DMS 273 (cell line): ENCODE measurements at regions not wholly inside any gene's neighbourhood (a gene's known extent, or its start where the extent isn't known, plus 50 kb on each side); places are given as distances from the start of the nearest gene placed in this dataset.
A peak's percentile ranks its signal among the peaks of the same experiment; 100 is the strongest.

ENCODE experiments used
- DNase-seq: peaks from one replicate; lab custom pipeline; 2025; ENCODE audit not compliant: unreplicated experiment; lab: John Stamatoyannopoulos, UW

DNA sequence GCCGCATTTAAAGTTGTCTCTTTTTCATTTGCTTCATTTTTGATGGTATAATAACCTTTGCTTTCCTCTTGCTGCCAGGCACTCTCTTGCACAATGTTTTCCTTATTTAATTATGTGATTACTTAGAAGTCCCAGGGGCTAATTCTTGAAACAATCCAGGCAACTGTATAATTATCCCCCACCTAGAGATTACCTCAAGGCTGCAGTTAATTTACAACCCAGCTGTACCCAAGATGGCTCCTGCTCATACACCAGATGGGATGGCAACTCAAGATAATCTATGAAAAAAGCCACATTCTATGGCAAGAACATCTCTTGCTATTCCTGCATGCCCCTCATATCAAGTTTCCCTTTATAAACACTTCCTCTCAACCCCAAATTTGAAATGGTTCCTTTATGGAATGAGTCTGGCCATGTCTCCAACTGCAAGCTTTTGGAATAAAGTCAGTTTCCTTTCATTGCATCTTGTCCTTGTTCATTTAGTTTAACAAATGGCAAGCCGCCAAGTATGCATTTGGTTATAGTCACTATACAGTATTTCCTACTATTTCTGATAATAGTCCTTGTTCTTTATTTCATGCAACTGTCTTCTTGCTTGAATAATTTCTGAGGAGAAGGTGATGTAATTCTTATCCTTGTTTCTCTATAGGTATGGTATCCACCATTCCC, 1042.6 kb downstream of the PLA2G4A start:
- DNase-seq = peak; percentile 92

GRCh38 chr1:187872550-187872949, 1043.8 kb downstream of the PLA2G4A start:
- no peak for DNase-seq

GRCh38 chr1:187873126-187873525, 1044.4 kb downstream of the PLA2G4A start:
- peak; percentile 40 for DNase-seq

GRCh38 chr1:187876775-187877174, 1048.0 kb downstream of the PLA2G4A start:
- no peak for DNase-seq

DNA sequence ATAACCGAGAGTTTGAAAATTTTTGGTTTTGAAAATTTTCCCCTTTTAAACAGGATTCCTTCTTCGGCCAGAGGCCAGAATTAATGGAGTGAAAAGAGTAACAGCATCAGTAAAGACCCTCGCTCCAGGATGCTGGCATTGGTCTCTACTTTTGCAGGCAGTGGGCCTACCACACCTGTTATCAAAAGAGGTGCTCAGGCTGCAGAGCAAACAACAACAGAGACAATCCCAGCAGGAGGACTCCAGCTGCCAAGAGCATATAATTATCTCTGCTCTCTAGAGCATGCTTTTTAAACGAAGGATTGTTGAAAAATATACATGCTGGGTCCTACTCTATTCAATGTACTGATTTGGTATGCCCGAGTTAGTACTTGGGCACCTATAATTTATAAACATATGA, 1048.5 kb downstream of the PLA2G4A start:
- DNase-seq = peak; percentile 73

DNA sequence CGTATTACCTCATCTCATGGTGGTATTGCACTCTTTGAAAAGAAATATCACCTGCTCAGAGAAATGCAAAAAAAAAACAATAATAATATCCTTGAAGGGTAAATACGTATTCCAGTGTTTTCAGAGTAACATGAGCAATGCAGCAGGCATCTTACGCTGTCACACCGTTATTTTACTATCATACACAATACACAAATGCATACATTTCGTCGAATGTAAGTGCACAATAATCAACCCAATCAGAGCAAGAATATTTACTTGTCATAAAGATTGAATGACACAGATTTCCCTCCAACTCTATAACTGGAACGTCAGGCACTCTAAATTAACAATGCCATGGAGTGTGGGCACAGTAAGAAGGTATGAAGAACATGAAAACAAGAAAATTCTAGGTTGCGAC, 1050.1 kb downstream of the PLA2G4A start:
- DNase-seq = no peak

DNA sequence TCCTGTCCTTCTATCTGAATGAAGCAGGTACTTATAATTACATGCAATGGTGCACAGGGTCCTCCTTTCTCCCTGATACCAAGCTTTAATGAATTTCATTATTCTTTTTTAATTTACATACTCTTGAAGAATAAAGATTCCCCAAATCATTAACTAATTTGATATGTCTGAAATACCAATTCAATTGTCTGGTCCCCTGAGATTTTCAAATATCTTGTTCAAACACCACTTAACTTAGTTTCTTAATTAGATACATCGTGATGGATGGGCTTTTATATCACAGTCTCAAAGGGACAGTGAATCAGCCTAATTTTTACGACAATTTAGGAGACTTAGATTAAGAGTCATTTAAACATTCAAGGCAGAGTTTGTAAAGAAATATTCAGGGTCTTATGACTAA, 1054.6 kb downstream of the PLA2G4A start:
- no peak for DNase-seq

GRCh38 chr1:187891993-187892682, 1063.4 kb downstream of the PLA2G4A start:
- peak; percentile 29 for DNase-seq

- DNase-seq = peak; percentile 23
Measured at GRCh38 chr1:187892683-187893039, 1063.9 kb downstream of the PLA2G4A start.

DNA sequence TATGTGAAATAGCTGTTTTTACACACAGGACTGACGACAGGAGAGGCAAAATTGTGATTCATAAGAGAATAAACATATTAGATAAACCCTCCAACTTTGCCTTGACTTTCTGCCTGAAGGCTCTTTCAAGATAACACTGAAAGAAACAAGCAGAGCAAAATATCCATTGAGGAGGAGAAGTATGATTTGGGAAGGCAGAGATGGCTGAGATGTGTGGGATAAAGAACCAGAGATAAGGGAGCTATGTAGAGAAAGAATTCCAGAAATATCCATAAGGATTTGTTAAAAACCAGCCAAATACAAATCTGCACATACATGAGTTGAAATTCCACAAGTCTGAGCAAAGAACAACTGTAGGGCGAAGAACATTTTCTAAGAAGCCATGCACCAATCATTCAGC, 1064.7 kb downstream of the PLA2G4A start:
- DNase-seq = no peak

- DNase-seq = no peak
Measured at GRCh38 chr1:187894349-187894748, 1065.6 kb downstream of the PLA2G4A start.

DNA sequence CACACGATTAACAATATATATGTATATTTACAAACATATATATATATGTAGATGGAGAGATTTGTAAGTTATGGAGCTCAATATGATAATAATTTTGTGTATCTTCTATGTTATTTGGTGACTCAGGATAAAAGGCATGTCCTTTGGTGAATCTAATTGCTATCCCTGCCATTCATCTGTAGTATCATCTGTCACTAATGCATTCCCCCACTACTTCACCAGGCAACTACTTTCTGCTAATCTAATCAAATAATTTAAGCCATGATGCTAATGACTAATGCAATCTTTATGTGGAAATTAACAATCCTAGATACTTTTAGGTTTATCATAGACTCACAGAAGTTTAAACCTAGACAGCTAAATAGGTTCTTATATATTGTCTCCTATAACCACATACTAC, 1074.5 kb downstream of the PLA2G4A start:
- DNase-seq = no peak

DNA sequence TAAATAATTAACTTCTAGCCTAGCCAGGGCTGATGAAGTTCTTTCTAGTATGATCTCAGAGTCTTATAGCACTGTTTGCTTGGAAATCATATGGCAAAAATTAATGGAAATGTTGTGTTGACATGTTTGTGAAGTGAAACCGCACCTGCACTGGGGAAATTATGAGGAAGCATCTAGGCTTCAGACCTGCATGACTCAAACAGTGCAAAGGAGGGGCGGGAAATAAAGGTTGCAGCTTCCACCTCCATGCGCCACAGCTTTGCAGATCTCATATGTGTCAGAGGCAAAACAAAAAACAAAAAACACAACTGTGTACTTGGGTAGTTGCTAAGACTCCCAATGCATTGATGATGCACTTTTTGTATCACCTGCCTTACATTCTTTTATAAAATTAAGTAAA, 1080.6 kb downstream of the PLA2G4A start:
- no peak for DNase-seq

- DNase-seq = peak; percentile 70
Measured at GRCh38 chr1:187911820-187912219, 1083.1 kb downstream of the PLA2G4A start.

DNA sequence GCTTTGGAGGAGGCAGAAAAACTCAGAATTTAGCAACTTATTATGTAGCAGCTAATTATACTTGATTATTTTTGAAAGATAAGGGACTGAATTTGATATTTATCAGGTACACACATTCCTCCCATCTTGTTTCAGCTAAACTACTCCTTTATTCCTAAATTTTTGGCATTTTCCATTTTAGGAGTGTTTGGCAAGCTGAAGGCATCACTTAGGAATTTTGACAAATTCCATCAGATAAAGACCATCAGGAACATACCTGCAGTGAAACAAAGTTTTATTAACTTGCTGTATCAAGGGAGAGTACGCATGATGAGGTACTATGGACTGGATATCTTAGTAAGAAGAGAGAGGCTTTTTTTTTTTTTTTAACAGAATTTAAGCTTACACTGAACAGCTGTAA, 1092.2 kb downstream of the PLA2G4A start:
- DNase-seq = no peak

DNA sequence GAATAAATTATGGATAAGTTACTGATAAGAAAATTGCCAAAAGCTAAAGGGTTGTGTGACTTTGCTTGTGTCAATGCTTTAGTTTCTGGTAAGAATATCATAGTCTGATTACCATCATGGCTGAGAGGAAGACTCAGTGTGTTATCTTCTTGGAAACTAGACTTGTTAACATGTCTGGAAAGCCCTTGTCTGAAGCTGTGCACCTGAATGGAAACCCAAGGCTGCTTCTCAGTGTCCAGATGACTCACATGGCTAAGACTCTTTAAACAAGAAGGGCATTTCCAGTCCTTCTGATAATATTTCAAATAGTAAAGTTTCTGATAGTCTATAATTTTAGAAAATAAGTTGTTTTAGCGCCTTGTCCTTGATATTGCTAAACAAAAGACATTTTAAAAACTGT, 1092.7 kb downstream of the PLA2G4A start:
- DNase-seq = no peak

DNA sequence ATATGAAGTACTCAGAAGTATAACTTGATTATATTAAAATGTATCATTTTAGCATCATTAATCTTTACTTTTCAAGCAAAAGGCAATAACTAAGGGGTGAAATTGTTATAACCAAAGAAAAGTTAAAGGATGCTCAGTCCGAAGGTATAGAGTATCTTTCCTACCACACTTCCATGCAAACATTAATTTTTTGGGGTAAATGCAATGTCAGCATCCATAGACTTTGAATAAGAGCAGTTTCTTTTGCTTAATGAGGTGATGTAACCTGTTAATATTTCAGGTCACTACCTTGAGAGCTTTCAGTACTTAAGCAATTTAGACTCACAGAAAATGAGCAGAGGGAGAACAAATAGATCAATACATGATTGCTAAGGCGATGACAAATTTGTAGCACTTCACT, 1093.5 kb downstream of the PLA2G4A start:
- DNase-seq = no peak

DNA sequence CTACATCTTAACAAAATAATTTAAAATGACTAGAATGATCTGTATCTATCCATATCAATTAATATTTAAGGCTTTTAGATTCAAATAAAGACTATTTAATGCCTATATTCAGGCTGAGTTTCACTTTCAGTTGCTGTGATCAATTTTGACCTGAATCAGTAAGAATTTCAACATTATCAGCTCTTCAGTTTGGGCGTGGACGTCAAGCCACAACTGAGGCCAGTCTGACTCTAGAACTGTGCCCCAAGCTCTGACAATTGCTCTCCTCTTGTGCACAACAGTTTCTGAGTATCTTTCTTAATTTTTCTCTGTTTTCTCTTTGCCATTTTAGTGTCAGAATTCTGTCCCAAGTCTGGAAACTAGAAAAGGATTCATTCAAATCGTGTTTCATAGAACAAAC, 1095.5 kb downstream of the PLA2G4A start:
- DNase-seq = no peak

DNA sequence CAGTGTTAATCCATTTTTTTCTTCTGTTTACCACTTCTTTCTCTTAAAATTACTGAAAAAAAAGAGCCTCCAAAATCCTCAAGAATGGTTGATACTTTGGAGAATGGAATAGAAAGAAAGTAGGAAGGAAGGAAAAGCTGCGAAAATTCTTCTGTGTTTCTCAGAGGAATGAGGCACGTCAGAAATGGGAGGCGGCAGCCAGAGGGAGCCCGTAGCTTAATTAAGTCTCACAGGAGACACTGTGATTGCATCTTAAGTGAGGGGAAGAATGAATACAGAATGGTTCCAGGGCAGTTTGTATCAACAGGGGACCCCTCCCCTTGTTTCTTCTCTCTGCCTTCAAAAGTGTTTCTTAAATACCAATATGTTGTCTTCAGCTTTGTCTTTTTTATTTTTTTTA, 1099.5 kb downstream of the PLA2G4A start:
- peak; percentile 61 for DNase-seq

GRCh38 chr1:187928696-187929095, 1099.9 kb downstream of the PLA2G4A start:
- no peak for DNase-seq

DNA sequence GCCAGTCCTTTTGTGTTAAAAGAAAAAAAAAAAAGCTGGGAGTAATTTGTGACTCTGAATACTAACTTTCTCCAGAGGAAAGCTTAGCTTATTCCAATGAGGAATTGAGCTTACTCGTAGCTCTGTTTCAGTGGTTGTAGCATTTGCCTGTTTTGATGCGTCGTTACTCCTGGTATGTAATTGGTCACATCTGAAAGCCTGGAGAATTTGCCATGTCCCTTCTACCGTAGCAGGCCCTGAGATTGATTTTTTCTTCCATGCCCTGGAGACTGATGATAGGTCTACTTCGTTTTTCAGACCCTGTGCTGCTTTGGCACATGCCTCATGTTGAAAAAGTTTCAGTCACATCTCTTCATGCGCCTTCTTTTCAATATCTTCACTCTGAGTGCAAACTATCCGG, 1103.0 kb downstream of the PLA2G4A start:
- DNase-seq = no peak

GRCh38 chr1:187933562-187934419, 1105.0 kb downstream of the PLA2G4A start:
- DNase-seq = no peak
